Epithelial cell of esophagus (primary cell): ENCODE measurements at regions not wholly inside any gene's neighbourhood (a gene's known extent, or its start where the extent isn't known, plus 50 kb on each side); places are given as distances from the start of the nearest gene placed in this dataset.

Source experiments
- DNase-seq: peaks from one replicate; pipeline ENCODE4 v3.0.0; 2010; ENCODE audit warnings: low read depth
- H3K4me3 ChIP-seq: 2 replicates; pipeline ENCODE4 v1.5.1; 2011; ENCODE audit warnings: mild to moderate bottlenecking, low read length, control low read depth
- CTCF ChIP-seq: IDR thresholded peaks from 2 replicates; pipeline ENCODE4 v1.5.1; 2011; ENCODE audit warnings: low read depth, mild to moderate bottlenecking, low read length, control low read depth, inconsistent platforms; ENCODE audit not compliant: insufficient read depth; ENCODE audit errors: missing control alignments

- H3K4me3 ChIP-seq: no peak overlapping the region
- no peak for TF ChIP-seq CTCF
- no peak for DNase-seq
Measured at GRCh38 chr17:73703917-73704316, 59.7 kb upstream of the SDK2 start.

- no peak overlapping the region for H3K4me3 ChIP-seq
- no peak for TF ChIP-seq CTCF
- DNase-seq: peak; percentile 32
Measured at GRCh38 chr17:73705594-73705993, 61.3 kb upstream of the SDK2 start.

GRCh38 chr17:73706428-73706827, 62.2 kb upstream of the SDK2 start:
- no peak for TF ChIP-seq CTCF
- no peak overlapping the region for H3K4me3 ChIP-seq
- no peak for DNase-seq

- no peak for DNase-seq
- no peak overlapping the region for H3K4me3 ChIP-seq
- TF ChIP-seq CTCF: no peak
Measured at GRCh38 chr17:73706858-73707257, 62.6 kb upstream of the SDK2 start.

GRCh38 chr17:73707358-73707757, 63.1 kb upstream of the SDK2 start:
- H3K4me3 ChIP-seq: no peak overlapping the region
- no peak for TF ChIP-seq CTCF
- DNase-seq: no peak

- peak; percentile 83 for TF ChIP-seq CTCF
- H3K4me3 ChIP-seq: no peak overlapping the region
- peak; percentile 73 for DNase-seq
Measured at GRCh38 chr17:73710095-73710592, 65.9 kb upstream of the SDK2 start.

- no peak for DNase-seq
- TF ChIP-seq CTCF: no peak
- no peak overlapping the region for H3K4me3 ChIP-seq
Measured at GRCh38 chr17:73711184-73711583, 66.9 kb upstream of the SDK2 start.
